Prostate gland (tissue), 2 donors: ENCODE measurements at regions not wholly inside any gene's neighbourhood (a gene's known extent, or its start where the extent isn't known, plus 50 kb on each side); places are given as distances from the start of the nearest gene placed in this dataset.
A peak's percentile ranks its signal among the peaks of the same experiment; 100 is the strongest.

Source experiments
- DNase-seq: peaks from one replicate; pipeline ENCODE4 v3.0.0-alpha.2; 2019; ENCODE audit warnings: low spot score
- H3K27ac ChIP-seq, 2 donors: fragments of 200-600 bp; sonication (generic); 2 replicates each; pipeline ENCODE4 v1.5.1; 2017 to 2019
- H3K27me3 ChIP-seq: fragments of 200-600 bp; sonication (generic); replicated peaks from 2 replicates; pipeline ENCODE4 v1.5.1; 2019; ENCODE audit not compliant: insufficient read depth
- H3K36me3 ChIP-seq, 2 donors: fragments of 200-600 bp; sonication (generic); 1 replicate in 1 of 2; 2 replicates in 1 of 2; pipeline versions ENCODE4 v1.5.1 to v1.8.1; 2017 to 2019
- H3K4me1 ChIP-seq: fragments of 200-600 bp; sonication (generic); replicated peaks from 2 replicates; pipeline ENCODE4 v1.5.1; 2019
- H3K4me3 ChIP-seq, 2 donors: fragments of 200-600 bp; sonication (generic); 2 replicates each; pipeline ENCODE4 v1.5.1; 2017 to 2019
- H3K9me3 ChIP-seq: fragments of 200-600 bp; sonication (generic); 2 replicates; pipeline ENCODE4 v1.5.1; 2017
- CTCF ChIP-seq, 4 experiments: fragments of 200-600 bp in 2 of 4; fragments of 450-650 bp in 2 of 4; sonication (generic) in 2 of 4; IDR thresholded peaks; 1 replicate in 3 of 4; 2 replicates in 1 of 4; pipeline ENCODE4 v1.5.1; 2016 to 2019; ENCODE audit warnings: antibody characterized with exemption in 4 of 4, mild to moderate bottlenecking in 2 of 4, moderate library complexity in 2 of 4
- POLR2A ChIP-seq: fragments of 450-650 bp; IDR thresholded peaks from one replicate; pipeline ENCODE4 v1.6.1; 2016; ENCODE audit warnings: antibody characterized with exemption, mild to moderate bottlenecking
- POLR2AphosphoS5 ChIP-seq: sonication (generic); formaldehyde crosslinking; IDR thresholded peaks from one replicate; pipeline ENCODE4 v1.6.1; 2017; ENCODE audit warnings: antibody characterized with exemption
- WGBS: methylation state at CpG from one replicate; pipeline ENCODE4 v1.1.5; 2018; 5-methylcytosine and 5-hydroxymethylcytosine counted together
- intact Hi-C: fragments of 100-400 bp; cut with DNase I; formaldehyde crosslinking; loops from one replicate; pipeline ENCODE4 v1.14.2; 2022

DNA sequence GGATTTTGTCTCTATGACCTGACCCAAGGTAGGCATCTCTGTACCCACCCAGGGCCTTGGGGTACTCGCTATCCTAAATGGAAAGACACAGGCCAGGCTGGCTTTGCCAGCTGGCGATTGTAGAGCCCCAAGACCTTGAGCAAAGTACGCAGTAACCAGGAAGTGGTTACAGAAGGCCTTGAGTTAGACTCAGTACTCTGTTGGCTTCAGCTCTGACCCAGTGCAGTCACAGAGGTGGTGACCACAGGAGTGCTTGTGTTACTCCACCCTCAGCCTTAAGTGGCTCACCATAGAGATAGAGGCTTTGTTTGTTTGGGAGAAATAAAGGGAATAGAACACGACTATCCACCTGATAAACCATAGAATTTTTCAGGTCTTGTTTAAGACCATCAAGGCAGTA is 880.5 kb upstream of the POU3F4 start:
- no peak for DNase-seq
- WGBS, result 86% methylated on average over 2 of the region's 4 CpGs
- H3K4me1 ChIP-seq, result no peaks in the 10 kb centered on the region
- no peak overlapping the region for H3K27ac ChIP-seq
- TF ChIP-seq CTCF (IDR thresholded peaks at IDR 0.05) (no peak), POLR2AphosphoS5 (no peak), POLR2A (no peak)
- H3K9me3 ChIP-seq, result no peaks in the 10 kb centered on the region
- H3K27me3 ChIP-seq, result no peaks in the 10 kb centered on the region
- H3K36me3 ChIP-seq, result no peaks in the 10 kb centered on the region
- intact Hi-C loops, result no loop called here
- H3K4me3 ChIP-seq, result no peak overlapping the region

DNA sequence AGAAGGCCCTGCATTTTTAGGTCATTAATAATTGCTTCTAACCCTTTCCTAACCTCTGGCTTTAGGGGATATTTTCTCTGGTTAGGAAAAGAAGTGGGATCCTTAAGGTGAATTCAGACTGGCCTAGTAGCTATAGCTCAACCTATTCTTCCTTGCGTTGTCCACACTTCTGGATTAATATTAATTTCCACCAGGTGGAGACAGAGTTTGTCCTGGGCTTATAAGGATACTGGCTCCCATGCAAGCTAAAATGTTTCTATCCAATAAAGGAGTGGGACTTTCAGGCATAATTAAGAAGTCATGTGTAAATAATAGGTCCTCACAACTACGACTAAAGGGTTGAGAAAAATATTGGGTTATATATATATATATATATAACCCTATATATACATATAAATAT is 860.0 kb upstream of the POU3F4 start:
- Histone ChIP-seq H3K4me1 (no peaks in the 10 kb centered on the region), H3K36me3 (no peaks in the 10 kb centered on the region), H3K9me3 (no peaks in the 10 kb centered on the region), H3K27ac (no peak overlapping the region), H3K4me3 (no peak overlapping the region), H3K27me3 (no peaks in the 10 kb centered on the region)
- WGBS, result 69% methylated on average over 2 of the region's 2 CpGs
- TF ChIP-seq CTCF (IDR thresholded peaks at IDR 0.05) (peak in 2 of 4 experiments; percentile 23 to 33), POLR2A (no peak), POLR2AphosphoS5 (no peak)
- DNase-seq, result no peak
- intact Hi-C loops, result no loop called here

GRCh38 chrX:82649645-82650044 is 858.4 kb upstream of the POU3F4 start:
- intact Hi-C loops, result no loop called here
- Histone ChIP-seq H3K36me3 (no peaks in the 10 kb centered on the region), H3K9me3 (no peaks in the 10 kb centered on the region), H3K4me3 (no peak overlapping the region), H3K27me3 (no peaks in the 10 kb centered on the region), H3K27ac (no peak overlapping the region), H3K4me1 (no peaks in the 10 kb centered on the region)
- 89% methylated on average over 5 of the region's 5 CpGs for WGBS
- TF ChIP-seq POLR2AphosphoS5, result no peak
- no peak for TF ChIP-seq POLR2A
- no peak for TF ChIP-seq CTCF (IDR thresholded peaks at IDR 0.05)
- DNase-seq, result no peak

- intact Hi-C loops, result no loop called here
- H3K4me1 ChIP-seq, result no peaks in the 10 kb centered on the region
- H3K9me3 ChIP-seq, result no peaks in the 10 kb centered on the region
- 47% methylated on average over 3 of the region's 3 CpGs for WGBS
- H3K27ac ChIP-seq, result no peak overlapping the region
- no peak overlapping the region for H3K4me3 ChIP-seq
- TF ChIP-seq CTCF (IDR thresholded peaks at IDR 0.05), result no peak
- no peak for TF ChIP-seq POLR2AphosphoS5
- TF ChIP-seq POLR2A, result no peak
- no peaks in the 10 kb centered on the region for H3K36me3 ChIP-seq
- H3K27me3 ChIP-seq, result no peaks in the 10 kb centered on the region
- DNase-seq, result no peak
These were observed 849.6 kb upstream of the POU3F4 start for GRCh38 chrX:82658492-82658891.

DNA sequence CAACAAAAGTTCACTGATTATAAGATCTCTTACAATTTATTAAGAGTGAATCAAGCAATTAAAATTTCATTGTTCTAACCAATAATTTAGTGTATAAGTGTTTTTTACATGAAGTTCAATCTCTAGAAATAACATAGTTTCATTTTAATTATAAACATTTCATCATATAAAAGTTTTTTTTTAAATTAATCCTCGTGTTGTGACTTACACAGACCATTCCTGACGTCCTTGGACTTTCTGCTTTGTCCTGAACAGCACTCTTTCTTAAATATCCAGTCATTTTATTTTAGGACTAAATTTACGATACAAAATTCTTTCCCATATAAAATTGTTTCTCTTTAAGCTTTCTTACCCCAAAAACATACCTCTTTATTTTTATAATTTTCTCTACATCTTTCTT is 841.7 kb upstream of the POU3F4 start:
- Histone ChIP-seq H3K4me1 (no peaks in the 10 kb centered on the region), H3K36me3 (no peaks in the 10 kb centered on the region), H3K9me3 (no peaks in the 10 kb centered on the region), H3K4me3 (no peak overlapping the region), H3K27ac (no peak overlapping the region), H3K27me3 (no peaks in the 10 kb centered on the region)
- no peak for TF ChIP-seq CTCF (IDR thresholded peaks at IDR 0.05)
- no peak for TF ChIP-seq POLR2AphosphoS5
- no peak for TF ChIP-seq POLR2A
- intact Hi-C loops, result no loop called here
- no peak for DNase-seq
- WGBS, result 60% methylated on average over 3 of the region's 3 CpGs
